BE2C (cell line): ENCODE measurements at regions not wholly inside any gene's neighbourhood (a gene's known extent, or its start where the extent isn't known, plus 50 kb on each side); places are given as distances from the start of the nearest gene placed in this dataset.
A peak's percentile ranks its signal among the peaks of the same experiment; 100 is the strongest.
"Not testable (repeated sequence)": the region's sequence is repeated elsewhere in the genome, so short reads cannot be mapped to it uniquely, and the experiment has no call there.

Experiments used
- DNase-seq: peaks from one replicate; pipeline ENCODE4 v3.0.0-alpha.2; 2020
- H3K27me3 ChIP-seq: fragments of 250-450 bp; sonication (Bioruptor Pico); 2 replicates; pipeline ENCODE4 v1.5.1; 2020; ENCODE audit warnings: mild to moderate bottlenecking
- H3K36me3 ChIP-seq: fragments of 250-450 bp; sonication (Bioruptor Pico); 2 replicates; pipeline ENCODE4 v1.5.1; 2020; ENCODE audit warnings: mild to moderate bottlenecking
- H3K4me1 ChIP-seq: fragments of 250-450 bp; sonication (Bioruptor Pico); 2 replicates; pipeline ENCODE4 v1.5.1; 2020
- H3K4me3 ChIP-seq: 2 replicates; pipeline ENCODE4 v1.5.1; 2011; ENCODE audit warnings: low read depth, low read length
- H3K9me3 ChIP-seq: fragments of 250-450 bp; sonication (Bioruptor Pico); 2 replicates; pipeline ENCODE4 v1.5.1; 2020
- TF ChIP-seq, protein P1 (sequence below): IDR thresholded peaks from 2 replicates; pipeline ENCODE4 v1.5.1; 2012; ENCODE audit warnings: mild to moderate bottlenecking, low read depth, low read length

GRCh38 chr13:81080911-81081454, 740.1 kb upstream of the SPRY2 start:
- Histone ChIP-seq H3K4me1 (no peaks in the 10 kb centered on the region), H3K4me3 (no peak overlapping the region), H3K36me3 (no peaks in the 10 kb centered on the region), H3K9me3 (no peaks in the 10 kb centered on the region), H3K27me3 (no peaks in the 10 kb centered on the region)
- TF ChIP-seq, protein P1, sequence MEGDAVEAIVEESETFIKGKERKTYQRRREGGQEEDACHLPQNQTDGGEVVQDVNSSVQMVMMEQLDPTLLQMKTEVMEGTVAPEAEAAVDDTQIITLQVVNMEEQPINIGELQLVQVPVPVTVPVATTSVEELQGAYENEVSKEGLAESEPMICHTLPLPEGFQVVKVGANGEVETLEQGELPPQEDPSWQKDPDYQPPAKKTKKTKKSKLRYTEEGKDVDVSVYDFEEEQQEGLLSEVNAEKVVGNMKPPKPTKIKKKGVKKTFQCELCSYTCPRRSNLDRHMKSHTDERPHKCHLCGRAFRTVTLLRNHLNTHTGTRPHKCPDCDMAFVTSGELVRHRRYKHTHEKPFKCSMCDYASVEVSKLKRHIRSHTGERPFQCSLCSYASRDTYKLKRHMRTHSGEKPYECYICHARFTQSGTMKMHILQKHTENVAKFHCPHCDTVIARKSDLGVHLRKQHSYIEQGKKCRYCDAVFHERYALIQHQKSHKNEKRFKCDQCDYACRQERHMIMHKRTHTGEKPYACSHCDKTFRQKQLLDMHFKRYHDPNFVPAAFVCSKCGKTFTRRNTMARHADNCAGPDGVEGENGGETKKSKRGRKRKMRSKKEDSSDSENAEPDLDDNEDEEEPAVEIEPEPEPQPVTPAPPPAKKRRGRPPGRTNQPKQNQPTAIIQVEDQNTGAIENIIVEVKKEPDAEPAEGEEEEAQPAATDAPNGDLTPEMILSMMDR, result no peak
- no peak for DNase-seq

GRCh38 chr13:81078048-81078447, 737.1 kb upstream of the SPRY2 start:
- TF ChIP-seq, protein P1, result no peak
- no peaks in the 10 kb centered on the region for H3K27me3 ChIP-seq
- no peaks in the 10 kb centered on the region for H3K9me3 ChIP-seq
- no peaks in the 10 kb centered on the region; the same call in 1 of the 2 replicates for H3K4me1 ChIP-seq
- H3K36me3 ChIP-seq, result no peaks in the 10 kb centered on the region
- no peak overlapping the region for H3K4me3 ChIP-seq
- DNase-seq, result no peak

GRCh38 chr13:81069822-81070221, 728.9 kb upstream of the SPRY2 start:
- not testable (repeated sequence) for H3K4me1 ChIP-seq, H3K4me3 ChIP-seq, H3K9me3 ChIP-seq, H3K36me3 ChIP-seq, H3K27me3 ChIP-seq, DNase-seq

DNA sequence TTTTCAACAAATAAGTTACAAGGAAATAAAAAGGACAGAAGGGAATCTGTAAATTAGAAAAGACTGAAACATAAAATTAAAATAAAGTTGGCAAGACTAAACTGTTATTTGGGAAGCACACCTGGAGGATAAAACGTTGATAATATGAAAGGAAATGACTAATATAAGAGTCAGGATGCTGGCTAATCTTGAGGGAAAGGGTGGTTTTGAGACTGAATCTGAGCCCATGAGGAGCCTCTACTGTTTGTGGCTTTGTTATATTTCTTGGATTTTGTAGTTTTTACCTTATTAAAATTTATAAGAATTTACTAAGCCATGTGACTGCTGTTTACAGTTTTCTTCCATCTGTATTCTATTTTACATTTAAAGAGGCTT, 718.0 kb upstream of the SPRY2 start:
- Histone ChIP-seq H3K4me3 (no peak overlapping the region), H3K27me3 (no peaks in the 10 kb centered on the region), H3K36me3 (no peaks in the 10 kb centered on the region), H3K4me1 (no peaks in the 10 kb centered on the region; the same call in 1 of the 2 replicates), H3K9me3 (no peaks in the 10 kb centered on the region; the same call in 1 of the 2 replicates)
- TF ChIP-seq, protein P1, result no peak
- no peak for DNase-seq

GRCh38 chr13:81058211-81058915, 717.4 kb upstream of the SPRY2 start:
- no peak for DNase-seq
- Histone ChIP-seq H3K4me1 (no peaks in the 10 kb centered on the region; the same call in 1 of the 2 replicates), H3K4me3 (no peak overlapping the region), H3K9me3 (no peaks in the 10 kb centered on the region), H3K36me3 (no peaks in the 10 kb centered on the region), H3K27me3 (no peaks in the 10 kb centered on the region)
- TF ChIP-seq, protein P1, result no peak

DNA sequence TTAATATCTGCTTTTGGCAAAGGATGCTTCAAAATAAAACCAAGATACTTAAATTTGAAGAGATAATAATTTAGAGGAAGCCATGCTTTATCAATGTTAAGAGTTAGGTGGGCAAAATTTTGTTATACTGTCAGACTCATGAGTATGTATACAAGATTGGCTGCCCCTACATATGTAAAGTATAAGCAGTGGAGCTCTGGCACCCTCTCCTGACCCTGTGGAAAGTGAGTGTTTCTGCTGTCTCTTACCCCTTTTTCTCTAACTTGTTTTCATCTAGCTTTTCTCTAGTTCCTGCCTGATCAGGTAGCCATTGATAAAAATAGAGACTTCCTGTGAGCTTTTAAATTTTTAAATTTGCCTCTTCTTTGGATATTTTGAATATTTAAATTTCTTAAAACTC, 710.9 kb upstream of the SPRY2 start:
- Histone ChIP-seq H3K4me3 (no peak overlapping the region), H3K36me3 (no peaks in the 10 kb centered on the region), H3K9me3 (no peaks in the 10 kb centered on the region), H3K27me3 (no peaks in the 10 kb centered on the region), H3K4me1 (no peaks in the 10 kb centered on the region)
- peak; percentile 39 for DNase-seq
- TF ChIP-seq, protein P1, result peak; percentile 79
